ENCODE measurements at regions not wholly inside any gene's neighbourhood (a gene's known extent, or its start where the extent isn't known, plus 50 kb on each side); places are given as distances from the start of the nearest gene placed in this dataset.

- H3K9me3 ChIP-seq (ENCODE audit: control insufficient read depth, insufficient read depth, low read depth, low read length), result no peaks in the 10 kb centered on the region
- H3K9ac ChIP-seq (ENCODE audit: insufficient read depth, low read length), result no peak overlapping the region
- H3K79me2 ChIP-seq (ENCODE audit: control insufficient read depth, insufficient read depth, low read length), result no peaks in the 10 kb centered on the region
- TF ChIP-seq EZH2 (IDR thresholded peaks at IDR 0.05; ENCODE audit: low read length, missing control alignments) (no peak), CTCF (conservative IDR thresholded peaks at IDR 0.05 in 1 of 2, IDR thresholded peaks at IDR 0.05 in 1 of 2; ENCODE audit: low read depth in 1 of 2, low read length in 2 of 2) (no peak)
- no peak for DNase-seq (ENCODE audit: low read depth in 2 of 2)
- no peak overlapping the region for H3K4me2 ChIP-seq (ENCODE audit: extremely low read depth, insufficient read depth, low read length)
- no peaks in the 10 kb centered on the region for H3K4me1 ChIP-seq (ENCODE audit: control insufficient read depth, extremely low read depth, insufficient read depth, low read length)
- H3K27ac ChIP-seq (ENCODE audit: insufficient read depth, low read length), result no peak overlapping the region
- no peaks in the 10 kb centered on the region for H3K36me3 ChIP-seq (ENCODE audit: control insufficient read depth, insufficient read depth, low read length)
- no peaks in the 10 kb centered on the region for H3K27me3 ChIP-seq (ENCODE audit: control insufficient read depth, insufficient read depth, low read length)
- no peaks in the 10 kb centered on the region for H4K20me1 ChIP-seq (ENCODE audit: control insufficient read depth, extremely low read depth, insufficient read depth, low read length)
- H2AFZ ChIP-seq (ENCODE audit: low read length), result no peak overlapping the region
- no peak overlapping the region for H3K4me3 ChIP-seq (replicated peaks in 1 of 4; ENCODE audit: control extremely low read depth in 1 of 4, insufficient read depth in 1 of 4, low read depth in 3 of 4, low read length in 4 of 4)
These were observed 61.7 kb upstream of the TES start for GRCh38 chr7:116148626-116149025.

GRCh38 chr7:116150588-116150987, 59.8 kb upstream of the TES start:
- TF ChIP-seq EZH2 (IDR thresholded peaks at IDR 0.05; ENCODE audit: low read length, missing control alignments) (no peak), CTCF (conservative IDR thresholded peaks at IDR 0.05 in 1 of 2, IDR thresholded peaks at IDR 0.05 in 1 of 2; ENCODE audit: low read depth in 1 of 2, low read length in 2 of 2) (no peak)
- Histone ChIP-seq H3K27ac (ENCODE audit: insufficient read depth, low read length) (no peak overlapping the region), H4K20me1 (ENCODE audit: control insufficient read depth, extremely low read depth, insufficient read depth, low read length) (no peaks in the 10 kb centered on the region), H3K9me3 (ENCODE audit: control insufficient read depth, insufficient read depth, low read depth, low read length) (no peaks in the 10 kb centered on the region), H3K27me3 (ENCODE audit: control insufficient read depth, insufficient read depth, low read length) (no peaks in the 10 kb centered on the region), H3K79me2 (ENCODE audit: control insufficient read depth, insufficient read depth, low read length) (no peaks in the 10 kb centered on the region), H3K4me2 (ENCODE audit: extremely low read depth, insufficient read depth, low read length) (peak overlapping the region; percentile 17), H3K9ac (ENCODE audit: insufficient read depth, low read length) (no peak overlapping the region), H3K36me3 (ENCODE audit: control insufficient read depth, insufficient read depth, low read length) (no peaks in the 10 kb centered on the region), H3K4me1 (ENCODE audit: control insufficient read depth, extremely low read depth, insufficient read depth, low read length) (no peaks in the 10 kb centered on the region), H2AFZ (ENCODE audit: low read length) (no peak overlapping the region), H3K4me3 (replicated peaks in 1 of 4; ENCODE audit: control extremely low read depth in 1 of 4, insufficient read depth in 1 of 4, low read depth in 3 of 4, low read length in 4 of 4) (no peak overlapping the region)
- peak in 1 of 2 donors; percentile 57 for DNase-seq (ENCODE audit: low read depth in 2 of 2)

- Histone ChIP-seq H3K79me2 (ENCODE audit: control insufficient read depth, insufficient read depth, low read length) (no peaks in the 10 kb centered on the region), H3K4me3 (replicated peaks in 1 of 4; ENCODE audit: control extremely low read depth in 1 of 4, insufficient read depth in 1 of 4, low read depth in 3 of 4, low read length in 4 of 4) (no peak overlapping the region), H3K36me3 (ENCODE audit: control insufficient read depth, insufficient read depth, low read length) (no peaks in the 10 kb centered on the region), H3K4me2 (ENCODE audit: extremely low read depth, insufficient read depth, low read length) (no peak overlapping the region), H3K9ac (ENCODE audit: insufficient read depth, low read length) (no peak overlapping the region), H4K20me1 (ENCODE audit: control insufficient read depth, extremely low read depth, insufficient read depth, low read length) (no peaks in the 10 kb centered on the region), H3K9me3 (ENCODE audit: control insufficient read depth, insufficient read depth, low read depth, low read length) (no peaks in the 10 kb centered on the region), H2AFZ (ENCODE audit: low read length) (no peak overlapping the region), H3K4me1 (ENCODE audit: control insufficient read depth, extremely low read depth, insufficient read depth, low read length) (no peaks in the 10 kb centered on the region), H3K27ac (ENCODE audit: insufficient read depth, low read length) (no peak overlapping the region), H3K27me3 (ENCODE audit: control insufficient read depth, insufficient read depth, low read length) (no peaks in the 10 kb centered on the region)
- TF ChIP-seq EZH2 (IDR thresholded peaks at IDR 0.05; ENCODE audit: low read length, missing control alignments) (no peak), CTCF (conservative IDR thresholded peaks at IDR 0.05 in 1 of 2, IDR thresholded peaks at IDR 0.05 in 1 of 2; ENCODE audit: low read depth in 1 of 2, low read length in 2 of 2) (no peak)
- DNase-seq (ENCODE audit: low read depth in 2 of 2), result no peak
These were observed 58.1 kb upstream of the TES start for GRCh38 chr7:116152276-116152675.
